Breast epithelium (tissue), 3 donors: ENCODE measurements at regions not wholly inside any gene's neighbourhood (a gene's known extent, or its start where the extent isn't known, plus 50 kb on each side); places are given as distances from the start of the nearest gene placed in this dataset.

Source experiments
- POLR2A ChIP-seq: fragments of 450-650 bp; IDR thresholded peaks from one replicate; pipeline ENCODE4 v1.6.1; 2016; ENCODE audit warnings: antibody characterized with exemption, mild to moderate bottlenecking, moderate library complexity
- POLR2AphosphoS5 ChIP-seq, 3 donors: sonication (generic); formaldehyde crosslinking; IDR thresholded peaks; one replicate each; pipeline ENCODE4 v1.6.1; 2017; ENCODE audit warnings: antibody characterized with exemption in 3 of 3
- TF ChIP-seq, protein P1 (sequence below), 3 donors: fragments of 450-650 bp; IDR thresholded peaks; one replicate each; pipeline ENCODE4 v1.5.1; 2016 to 2017; ENCODE audit warnings: antibody characterized with exemption in 3 of 3, mild to moderate bottlenecking in 3 of 3, moderate library complexity in 3 of 3

DNA sequence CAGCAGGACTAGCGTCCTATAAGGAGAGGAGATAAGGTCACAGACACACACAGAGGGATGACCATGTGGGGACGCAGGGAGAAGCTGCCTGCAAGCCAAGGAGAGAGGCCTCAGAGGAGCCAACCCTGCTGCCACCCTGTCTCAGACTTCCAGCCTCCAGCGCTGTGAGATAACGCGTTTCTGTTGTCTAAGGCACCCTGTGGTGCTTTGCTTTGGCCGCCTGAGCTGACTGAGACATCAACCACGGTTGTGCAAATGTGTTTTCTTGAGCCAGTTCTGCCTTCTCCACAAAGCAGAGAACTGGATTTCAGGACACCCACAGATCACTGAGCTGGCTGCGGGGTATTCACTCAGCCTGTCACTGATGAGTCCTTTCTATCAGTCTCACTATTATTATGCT, 149.1 kb downstream of the NXNL2 start:
- TF ChIP-seq, protein P1, sequence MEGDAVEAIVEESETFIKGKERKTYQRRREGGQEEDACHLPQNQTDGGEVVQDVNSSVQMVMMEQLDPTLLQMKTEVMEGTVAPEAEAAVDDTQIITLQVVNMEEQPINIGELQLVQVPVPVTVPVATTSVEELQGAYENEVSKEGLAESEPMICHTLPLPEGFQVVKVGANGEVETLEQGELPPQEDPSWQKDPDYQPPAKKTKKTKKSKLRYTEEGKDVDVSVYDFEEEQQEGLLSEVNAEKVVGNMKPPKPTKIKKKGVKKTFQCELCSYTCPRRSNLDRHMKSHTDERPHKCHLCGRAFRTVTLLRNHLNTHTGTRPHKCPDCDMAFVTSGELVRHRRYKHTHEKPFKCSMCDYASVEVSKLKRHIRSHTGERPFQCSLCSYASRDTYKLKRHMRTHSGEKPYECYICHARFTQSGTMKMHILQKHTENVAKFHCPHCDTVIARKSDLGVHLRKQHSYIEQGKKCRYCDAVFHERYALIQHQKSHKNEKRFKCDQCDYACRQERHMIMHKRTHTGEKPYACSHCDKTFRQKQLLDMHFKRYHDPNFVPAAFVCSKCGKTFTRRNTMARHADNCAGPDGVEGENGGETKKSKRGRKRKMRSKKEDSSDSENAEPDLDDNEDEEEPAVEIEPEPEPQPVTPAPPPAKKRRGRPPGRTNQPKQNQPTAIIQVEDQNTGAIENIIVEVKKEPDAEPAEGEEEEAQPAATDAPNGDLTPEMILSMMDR (IDR thresholded peaks at IDR 0.05) = no peak
- TF ChIP-seq POLR2A (no peak), POLR2AphosphoS5 (IDR thresholded peaks at IDR 0.05) (no peak)
